Activated CD8-positive, alpha-beta T cell treated with anti-CD3 and anti-CD28 coated beads for 36 hours (primary cell): ENCODE measurements at regions not wholly inside any gene's neighbourhood (a gene's known extent, or its start where the extent isn't known, plus 50 kb on each side); places are given as distances from the start of the nearest gene placed in this dataset.

ENCODE experiments used
- ATAC-seq: fragments of 200-7000 bp; cut with Tn5 transposase; one replicate; pipeline ENCODE4 v1.10.0; 2021; ENCODE audit warnings: mild to moderate bottlenecking, moderate library complexity
- CTCF ChIA-PET: fragments of 350-600 bp; sonication (Branson Sonifier 250); formaldehyde crosslinking; loops from one replicate; lab custom pipeline; 2021; ENCODE audit warnings: antibody characterized with exemption; lab: Charles Lee
- POLR2A ChIA-PET: fragments of 350-600 bp; sonication (Branson Sonifier 250); formaldehyde crosslinking; loops from one replicate; lab custom pipeline; 2021; ENCODE audit warnings: antibody characterized with exemption; lab: Charles Lee
- DNase-seq: peaks from one replicate; pipeline ENCODE4 v3.0.0-alpha.2; 2020
- H3K27ac Mint-ChIP-seq: one replicate; pipeline ENCODE4 v1.8.0; 2021; ENCODE audit warnings: mild to moderate bottlenecking, mixed read lengths
- H3K27me3 Mint-ChIP-seq: one replicate; pipeline ENCODE4 v1.8.0; 2021; ENCODE audit warnings: mixed read lengths
- H3K36me3 Mint-ChIP-seq: one replicate; pipeline ENCODE4 v1.8.0; 2021; ENCODE audit warnings: low read depth, mixed read lengths
- H3K4me1 Mint-ChIP-seq: one replicate; pipeline ENCODE4 v1.8.0; 2021; ENCODE audit warnings: low read depth, mixed read lengths
- H3K4me3 Mint-ChIP-seq: one replicate; pipeline ENCODE4 v1.8.0; 2021; ENCODE audit warnings: mild to moderate bottlenecking, moderate library complexity, mixed read lengths
- H3K9me3 Mint-ChIP-seq: one replicate; pipeline ENCODE4 v1.8.0; 2021; ENCODE audit warnings: mixed read lengths
- intact Hi-C: fragments of 100-400 bp; cut with micrococcal nuclease; formaldehyde crosslinking; loops from one replicate; pipeline ENCODE4 v1.10.0; 2022
- TF ChIP-seq, protein P1 (sequence below): fragments of 200-600 bp; IDR thresholded peaks from one replicate; pipeline ENCODE4 v1.8.0; 2022; ENCODE audit warnings: antibody characterized with exemption, mild to moderate bottlenecking

DNA sequence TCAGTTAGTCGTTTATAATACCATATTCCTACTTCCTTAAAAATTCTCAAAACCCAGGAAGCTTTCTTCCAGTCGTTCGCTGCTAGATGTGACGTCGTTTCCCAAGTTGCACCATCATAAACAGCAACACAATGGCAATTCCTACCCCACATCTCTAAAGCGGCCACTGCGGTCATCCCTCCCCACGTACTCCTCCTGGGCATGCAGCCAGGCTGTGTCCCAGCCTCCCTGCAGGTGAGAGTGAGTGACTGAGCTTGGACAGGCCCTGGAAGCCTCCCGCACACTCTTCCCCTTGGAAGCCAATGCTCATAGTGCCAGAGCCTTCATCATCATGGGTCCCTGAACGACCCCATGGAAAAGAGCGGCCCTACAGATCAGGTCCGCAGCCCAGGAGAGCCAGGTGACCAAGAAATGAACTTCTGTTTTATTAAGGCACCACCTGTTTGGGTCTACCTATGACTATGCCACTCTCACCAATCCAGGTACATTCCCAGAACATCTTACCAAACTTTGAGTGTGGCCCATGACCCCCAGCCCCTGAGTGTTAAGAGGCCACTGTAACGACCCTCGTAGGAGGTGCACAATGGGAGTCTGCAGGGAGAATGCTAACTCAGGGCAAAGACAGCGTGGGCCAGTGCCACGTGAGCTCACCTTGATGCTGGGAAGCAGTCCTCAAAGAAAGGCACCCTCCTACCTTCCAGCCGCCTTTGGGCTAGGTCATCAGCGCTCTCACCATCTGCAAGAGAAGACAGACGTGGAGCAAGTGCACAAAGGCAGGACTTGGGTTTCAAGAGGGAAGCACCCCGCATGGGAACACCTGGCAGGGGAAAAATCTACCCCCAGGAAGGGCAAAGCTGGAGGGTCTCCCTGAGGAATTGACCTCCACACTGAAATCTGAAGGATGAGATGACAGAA, 74.7 kb upstream of the RAB6C start:
- ChIA-PET CTCF (interaction anchor here (1.0 kb wide), 1 partner anchor 19 kb away, joined by 3 read pairs; no protein-coding TSS in a partner anchor), POLR2A (interaction anchor here (0.7 kb wide), 1 partner anchor 9 kb away, joined by 3 read pairs; no protein-coding TSS in a partner anchor)
- Mint-ChIP-seq H3K36me3 (no peaks in the 10 kb centered on the region), H3K4me3 (no peak overlapping the region), H3K4me1 (no peaks in the 10 kb centered on the region), H3K27ac (no peak overlapping the region), H3K27me3 (no peaks in the 10 kb centered on the region), H3K9me3 (no peaks in the 10 kb centered on the region)
- no peak for DNase-seq
- TF ChIP-seq, protein P1, sequence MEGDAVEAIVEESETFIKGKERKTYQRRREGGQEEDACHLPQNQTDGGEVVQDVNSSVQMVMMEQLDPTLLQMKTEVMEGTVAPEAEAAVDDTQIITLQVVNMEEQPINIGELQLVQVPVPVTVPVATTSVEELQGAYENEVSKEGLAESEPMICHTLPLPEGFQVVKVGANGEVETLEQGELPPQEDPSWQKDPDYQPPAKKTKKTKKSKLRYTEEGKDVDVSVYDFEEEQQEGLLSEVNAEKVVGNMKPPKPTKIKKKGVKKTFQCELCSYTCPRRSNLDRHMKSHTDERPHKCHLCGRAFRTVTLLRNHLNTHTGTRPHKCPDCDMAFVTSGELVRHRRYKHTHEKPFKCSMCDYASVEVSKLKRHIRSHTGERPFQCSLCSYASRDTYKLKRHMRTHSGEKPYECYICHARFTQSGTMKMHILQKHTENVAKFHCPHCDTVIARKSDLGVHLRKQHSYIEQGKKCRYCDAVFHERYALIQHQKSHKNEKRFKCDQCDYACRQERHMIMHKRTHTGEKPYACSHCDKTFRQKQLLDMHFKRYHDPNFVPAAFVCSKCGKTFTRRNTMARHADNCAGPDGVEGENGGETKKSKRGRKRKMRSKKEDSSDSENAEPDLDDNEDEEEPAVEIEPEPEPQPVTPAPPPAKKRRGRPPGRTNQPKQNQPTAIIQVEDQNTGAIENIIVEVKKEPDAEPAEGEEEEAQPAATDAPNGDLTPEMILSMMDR = no peak
- ATAC-seq = no peak
- intact Hi-C loops = no loop called here

DNA sequence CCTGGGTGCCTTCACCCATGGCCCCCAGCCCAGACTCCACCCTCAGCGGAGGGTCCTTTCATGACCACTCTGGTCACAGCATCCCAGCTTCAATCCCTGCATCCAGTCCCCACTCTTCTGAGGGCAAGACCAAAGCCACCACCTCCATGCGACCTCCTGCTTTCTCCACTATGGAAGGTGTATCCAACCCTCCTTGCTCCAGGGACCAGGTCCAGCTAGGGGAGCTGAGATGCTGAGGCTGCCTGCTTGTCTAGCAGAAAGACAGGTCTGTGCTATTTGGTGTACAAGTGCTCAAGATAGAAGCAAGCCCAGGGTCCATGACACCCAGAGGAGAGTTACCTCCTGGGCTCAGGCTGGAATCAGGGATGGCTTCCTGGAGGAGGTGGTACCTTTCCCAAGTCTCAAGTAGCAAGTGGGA, 73.8 kb upstream of the RAB6C start:
- CTCF ChIA-PET = interaction anchor here (1.0 kb wide), 1 partner anchor 18 kb away, joined by 3 read pairs; no protein-coding TSS in a partner anchor
- TF ChIP-seq, protein P1 = no peak
- ATAC-seq (no peak), DNase-seq (no peak)
- Mint-ChIP-seq H3K9me3 (no peaks in the 10 kb centered on the region), H3K36me3 (no peaks in the 10 kb centered on the region), H3K27ac (no peak overlapping the region), H3K4me1 (no peaks in the 10 kb centered on the region), H3K4me3 (no peak overlapping the region), H3K27me3 (no peaks in the 10 kb centered on the region)
- intact Hi-C loops = no loop called here
- POLR2A ChIA-PET = no interaction called here

DNA sequence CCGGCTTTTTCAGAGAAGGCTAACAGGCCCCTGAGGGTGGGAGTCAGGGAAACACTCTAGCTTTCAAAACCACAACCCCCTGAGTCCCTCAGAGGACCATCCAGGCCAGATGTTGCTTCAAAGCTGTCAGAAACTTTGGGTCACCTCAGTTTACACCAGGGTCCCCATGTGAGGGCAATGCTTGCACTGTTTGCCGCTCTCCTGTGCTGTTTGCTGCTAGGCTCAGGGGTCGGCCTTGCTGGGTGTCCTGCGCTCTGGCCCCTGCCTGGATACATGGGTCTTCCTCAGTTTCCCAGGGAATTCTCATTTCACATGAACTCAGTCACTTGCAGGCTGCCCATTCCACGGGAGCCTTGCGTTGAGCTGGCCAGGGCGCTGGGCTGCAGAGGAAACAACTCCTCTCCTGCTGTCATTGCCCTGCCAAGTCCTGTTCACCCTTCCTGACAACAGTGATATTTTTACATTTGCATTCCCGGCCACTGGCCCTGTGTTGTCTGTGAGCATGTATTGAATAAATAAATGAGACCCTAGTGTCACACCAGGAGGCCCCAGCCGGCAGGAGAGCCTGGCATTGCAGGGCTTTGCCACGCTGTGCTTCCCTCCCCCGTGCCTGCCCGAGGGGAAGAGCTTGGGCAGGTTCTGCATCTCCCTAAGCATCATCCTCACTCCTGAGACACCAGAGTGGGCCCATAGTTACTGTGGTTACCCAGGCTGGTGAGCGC, 73.2 kb upstream of the RAB6C start:
- TF ChIP-seq, protein P1 = no peak
- ChIA-PET CTCF (no interaction called here), POLR2A (no interaction called here)
- no peak overlapping the region for H3K27ac Mint-ChIP-seq
- H3K9me3 Mint-ChIP-seq = no peaks in the 10 kb centered on the region
- no peak for DNase-seq
- ATAC-seq = no peak
- H3K36me3 Mint-ChIP-seq = no peaks in the 10 kb centered on the region
- no peaks in the 10 kb centered on the region for H3K27me3 Mint-ChIP-seq
- intact Hi-C loops = no loop called here
- no peak overlapping the region for H3K4me3 Mint-ChIP-seq
- no peaks in the 10 kb centered on the region for H3K4me1 Mint-ChIP-seq

DNA sequence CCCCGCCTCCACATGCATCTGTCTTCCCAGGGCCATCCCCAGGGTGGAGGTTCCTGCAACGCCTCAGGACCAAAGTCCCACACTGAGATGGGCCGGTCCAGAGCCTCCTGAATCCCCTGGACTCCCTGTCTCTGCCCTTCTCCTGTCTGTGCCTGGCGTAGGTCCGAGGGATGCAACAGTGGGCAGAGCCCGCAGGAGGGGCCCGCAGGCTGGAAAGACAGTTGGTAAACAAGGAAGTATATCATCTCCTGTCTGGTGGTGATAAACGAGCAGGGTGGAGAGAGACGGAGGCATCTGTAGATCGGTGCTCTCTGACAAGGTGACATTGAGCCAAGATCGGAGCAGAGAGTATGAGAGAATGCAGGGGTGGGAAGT, 72.6 kb upstream of the RAB6C start:
- TF ChIP-seq, protein P1 = no peak
- H3K27me3 Mint-ChIP-seq = no peaks in the 10 kb centered on the region
- no peak overlapping the region for H3K27ac Mint-ChIP-seq
- ATAC-seq = no peak
- no peaks in the 10 kb centered on the region for H3K9me3 Mint-ChIP-seq
- intact Hi-C loops = no loop called here
- H3K4me1 Mint-ChIP-seq = no peaks in the 10 kb centered on the region
- ChIA-PET POLR2A (no interaction called here), CTCF (no interaction called here)
- no peaks in the 10 kb centered on the region for H3K36me3 Mint-ChIP-seq
- no peak for DNase-seq
- H3K4me3 Mint-ChIP-seq = no peak overlapping the region
